Activated T-cell treated with anti-CD3 and anti-CD28 coated beads, Interleukin-2, amount 50 U/mL, for 48 hours (primary cell): ENCODE measurements at regions not wholly inside any gene's neighbourhood (a gene's known extent, or its start where the extent isn't known, plus 50 kb on each side); places are given as distances from the start of the nearest gene placed in this dataset.
A peak's percentile ranks its signal among the peaks of the same experiment; 100 is the strongest.

Experiments used
- DNase-seq, 2 experiments: peaks; one replicate each; pipeline ENCODE4 v3.0.0-alpha.2; 2020

DNA sequence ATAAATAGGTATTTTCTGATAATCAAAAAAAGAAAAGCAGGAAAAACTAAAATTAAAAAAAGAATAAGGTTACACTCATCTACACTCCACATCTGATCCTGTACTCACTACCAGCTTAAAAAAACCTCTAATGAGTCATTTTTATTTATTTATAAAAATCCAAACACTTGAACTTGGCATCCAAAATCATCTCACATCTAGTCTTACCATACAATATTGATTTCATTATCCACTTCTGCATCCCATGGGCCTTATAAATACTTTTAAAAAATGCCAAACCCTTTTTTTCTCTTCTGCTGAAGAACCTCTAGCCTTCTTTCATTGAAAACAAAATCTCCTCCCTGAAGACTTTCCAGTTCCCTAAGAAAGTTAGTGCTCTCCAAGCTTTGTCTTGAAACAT lies 109.7 kb downstream of the TMTC3 start:
- DNase-seq, result no peak

DNA sequence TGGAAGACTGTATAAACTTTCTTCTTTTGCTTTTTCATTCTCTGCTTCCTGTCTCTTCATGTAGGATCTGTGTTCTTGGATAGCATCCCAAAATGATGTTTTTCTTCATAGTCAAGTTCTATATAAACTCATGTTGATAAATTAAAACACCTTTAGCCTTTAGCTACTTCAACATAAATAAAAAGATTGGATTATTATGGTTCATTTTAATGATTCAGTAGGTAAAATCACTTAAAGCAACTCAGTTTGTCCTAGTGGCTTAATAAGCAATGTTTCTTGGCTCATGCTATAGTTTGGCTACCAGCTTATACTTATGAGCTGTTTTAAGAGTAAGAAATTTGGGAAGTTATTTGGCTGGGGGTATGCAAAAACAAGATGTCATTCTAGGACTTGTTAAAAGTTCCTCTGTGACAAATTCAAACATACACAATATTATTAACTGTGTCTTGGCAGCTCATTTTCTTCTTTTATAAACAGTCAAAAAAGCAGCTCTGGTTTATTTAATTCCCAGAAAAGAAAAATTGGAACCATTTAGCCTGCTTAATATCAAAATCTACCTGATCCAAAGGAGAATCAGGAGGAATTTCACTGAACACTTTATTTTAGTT lies 111.4 kb downstream of the TMTC3 start:
- no peak for DNase-seq

GRCh38 chr12:88255224-88255623 lies 113.1 kb downstream of the TMTC3 start:
- no peak for DNase-seq

- DNase-seq, result no peak
These were observed 113.7 kb downstream of the TMTC3 start for GRCh38 chr12:88255847-88256246.

DNA sequence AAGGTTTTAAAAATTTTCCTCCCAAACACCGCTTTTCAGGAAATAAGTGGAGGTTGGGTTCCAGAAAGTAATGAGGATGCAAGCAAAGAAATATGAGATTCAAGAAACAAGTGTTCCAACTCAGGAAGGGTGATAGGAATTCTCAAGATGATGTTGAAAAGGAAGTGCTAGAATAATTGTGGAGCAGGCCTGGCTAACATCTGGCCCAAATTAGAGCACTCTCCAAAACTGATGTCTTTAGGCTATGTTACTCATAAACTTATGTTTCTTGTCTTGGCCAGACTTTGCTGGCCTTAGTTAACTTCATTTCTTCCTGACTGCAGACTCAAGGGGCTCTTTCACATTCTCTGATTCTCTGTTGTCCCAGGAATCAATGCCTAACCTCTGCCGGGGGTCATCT lies 116.3 kb downstream of the TMTC3 start:
- no peak for DNase-seq

GRCh38 chr12:88266806-88267360 lies 124.8 kb downstream of the TMTC3 start:
- no peak for DNase-seq

DNA sequence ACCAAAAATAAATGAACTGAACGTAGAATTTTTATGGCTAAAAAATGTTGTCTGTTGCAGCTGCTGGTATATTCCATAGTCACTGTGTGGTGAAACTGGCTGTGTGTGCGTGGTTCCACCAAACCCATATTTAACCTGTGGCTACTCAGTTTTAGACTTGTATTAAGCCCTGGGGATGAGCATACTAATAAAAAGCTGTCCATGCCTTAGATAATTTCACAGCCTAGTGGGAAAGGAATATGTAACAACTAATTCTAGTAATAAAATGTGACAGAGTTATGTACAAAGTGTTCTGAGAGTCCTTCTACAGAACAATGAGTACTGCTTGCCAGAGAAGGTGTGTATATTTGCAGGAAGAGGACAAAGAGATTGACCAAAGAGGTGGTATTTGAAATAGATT lies 125.5 kb downstream of the TMTC3 start:
- DNase-seq, result no peak

DNA sequence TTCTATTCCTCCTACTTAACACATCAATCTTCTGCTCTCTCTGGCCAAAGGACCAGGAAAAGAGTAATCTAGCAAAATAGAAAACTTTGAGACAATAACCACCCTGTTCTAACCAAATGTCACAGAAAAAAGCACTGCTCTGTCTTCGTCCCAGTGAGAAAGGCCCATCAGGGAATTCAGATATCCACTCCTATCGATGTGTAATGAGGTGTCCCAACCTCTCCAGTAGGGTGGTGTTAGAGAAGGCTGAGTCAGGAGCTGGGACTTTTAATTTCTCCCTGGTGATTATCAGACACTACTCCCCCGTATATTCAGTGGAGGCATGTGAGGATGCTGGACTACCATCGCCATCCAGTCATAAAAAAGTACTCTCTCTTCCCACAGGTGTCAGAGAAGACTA lies 130.3 kb downstream of the TMTC3 start:
- no peak for DNase-seq

DNA sequence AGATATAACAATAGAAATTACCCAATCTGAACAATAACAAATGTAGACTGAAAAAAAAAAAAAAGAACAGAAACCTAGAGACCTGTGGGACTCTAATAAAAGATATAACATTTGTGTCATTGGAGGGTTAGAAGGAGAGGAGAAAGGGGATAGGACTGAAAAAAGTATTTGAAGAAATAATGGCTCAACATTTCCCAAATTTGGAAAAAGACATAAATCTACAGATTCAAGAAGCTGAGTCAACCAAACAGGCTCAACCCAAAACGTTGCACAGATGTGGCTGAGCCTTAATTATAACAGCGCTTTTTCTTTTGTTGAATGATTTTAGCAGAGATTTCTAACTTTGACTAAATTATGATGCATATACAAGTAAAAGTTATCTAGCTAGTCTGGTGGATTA lies 131.3 kb downstream of the TMTC3 start:
- no peak for DNase-seq

GRCh38 chr12:88273875-88274274 lies 131.8 kb downstream of the TMTC3 start:
- no peak for DNase-seq

- no peak for DNase-seq
These were observed 149.5 kb downstream of the TMTC3 start for GRCh38 chr12:88291498-88292131.

DNA sequence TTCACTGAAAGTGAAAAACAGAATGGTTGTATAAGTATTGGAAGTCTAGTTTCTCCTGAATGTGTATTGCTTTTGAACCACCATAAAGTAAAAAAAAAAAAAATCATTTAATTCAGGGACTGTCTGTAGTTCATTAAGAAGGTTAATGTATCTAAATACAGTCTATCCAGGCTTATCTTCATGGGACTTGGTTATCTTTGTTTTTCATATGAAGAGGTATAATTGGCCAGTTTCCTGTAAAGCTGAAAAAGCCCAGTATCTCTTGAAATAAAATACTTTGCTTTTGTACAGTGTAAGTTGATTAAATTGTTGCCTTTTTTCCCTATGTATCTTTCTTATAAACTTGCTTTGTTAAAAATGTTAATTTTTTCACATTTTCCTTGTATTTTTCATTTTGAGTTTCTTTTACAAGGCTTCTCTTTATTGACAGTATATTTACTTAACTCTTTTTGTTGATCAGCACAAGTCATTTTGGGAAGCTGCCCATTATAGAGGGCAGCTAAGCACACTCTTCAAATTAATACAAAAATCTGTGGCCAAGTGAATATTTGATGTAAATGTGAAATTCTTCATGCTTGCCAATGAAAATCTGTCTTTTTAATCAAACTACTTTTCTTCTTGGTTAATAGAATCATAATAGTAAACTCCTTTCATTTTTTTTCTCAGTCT lies 156.0 kb downstream of the TMTC3 start:
- DNase-seq, result no peak

DNA sequence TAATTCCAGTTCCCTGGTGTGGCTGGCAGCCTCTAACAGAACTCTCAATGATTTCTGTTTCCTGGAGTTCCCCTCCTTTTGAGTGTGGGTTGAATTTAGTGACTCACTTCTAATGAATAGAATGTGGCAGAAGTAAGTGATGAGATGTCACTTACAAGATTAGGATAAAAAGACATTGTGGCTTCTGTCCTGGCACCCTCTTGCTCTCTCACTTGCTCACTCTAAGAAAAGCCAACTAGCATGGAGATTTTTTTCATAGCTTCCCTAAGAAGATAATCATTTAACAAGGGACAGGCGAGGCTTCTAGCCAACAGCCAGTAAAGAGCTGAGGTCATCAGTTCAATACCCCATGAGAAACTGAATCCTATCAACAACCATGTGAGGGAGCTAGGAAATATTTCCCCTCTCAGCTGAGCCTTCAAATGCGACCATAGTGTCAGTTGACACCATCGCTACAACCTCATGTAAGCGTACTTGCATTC lies 156.7 kb downstream of the TMTC3 start:
- DNase-seq, result peak; percentile 24 to 32

DNA sequence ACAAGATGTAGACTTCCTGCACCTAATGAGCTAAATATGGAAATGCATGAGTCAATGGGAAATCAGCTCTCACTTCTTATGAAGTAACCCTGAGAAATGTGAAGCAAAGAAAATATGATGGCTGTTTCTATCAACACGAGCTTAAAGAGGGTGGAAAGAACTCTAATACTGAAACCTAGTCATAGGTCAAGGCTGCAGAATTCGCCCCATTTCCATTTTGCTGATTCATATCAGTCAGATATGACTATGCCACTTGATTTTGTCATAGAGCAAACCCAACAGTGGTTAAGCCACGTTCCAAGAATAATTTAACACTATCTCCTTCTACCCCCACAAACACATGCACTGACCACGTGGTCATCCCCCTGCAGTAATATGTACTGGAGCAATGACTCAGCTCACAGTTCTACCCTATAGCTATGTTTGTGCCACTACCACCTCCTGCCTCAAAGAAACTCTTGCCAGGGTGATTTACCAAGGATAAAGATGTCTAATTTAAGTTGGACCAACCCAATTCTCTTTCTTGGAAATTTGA lies 157.5 kb downstream of the TMTC3 start:
- DNase-seq, result peak; percentile 57 to 62

- DNase-seq, result no peak
These were observed 158.8 kb downstream of the TMTC3 start for GRCh38 chr12:88300931-88301330.

- no peak for DNase-seq
These were observed 161.2 kb downstream of the TMTC3 start for GRCh38 chr12:88303335-88303734.

- no peak for DNase-seq
These were observed 163.3 kb downstream of the TMTC3 start for GRCh38 chr12:88305254-88305890.

DNA sequence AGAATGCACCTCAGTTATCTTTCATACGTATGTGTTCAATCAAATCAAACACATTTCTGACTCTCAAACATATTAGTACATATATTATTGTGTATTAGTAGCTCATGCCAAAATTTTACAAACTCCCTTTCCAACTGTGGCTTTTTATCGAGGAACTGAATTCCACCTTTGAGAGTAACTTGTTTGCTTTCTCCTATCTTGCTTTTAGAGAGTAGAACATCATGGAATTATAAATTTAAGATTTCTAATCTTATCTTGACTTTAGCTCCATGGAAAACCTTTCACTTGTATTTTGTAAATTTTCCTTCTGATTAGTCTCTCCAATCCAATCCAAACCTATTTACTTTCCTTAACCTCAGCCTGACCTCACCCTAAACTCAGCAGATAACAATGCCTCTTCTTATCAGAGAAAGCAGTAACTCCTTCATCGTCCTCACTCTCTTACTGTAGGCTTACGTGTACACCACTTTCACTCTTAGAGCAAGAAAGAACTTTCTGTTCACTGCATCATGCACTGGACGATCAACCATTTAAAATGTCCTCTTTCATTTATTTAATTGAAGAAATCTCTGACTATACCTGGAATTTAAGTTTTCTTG lies 164.5 kb downstream of the TMTC3 start:
- DNase-seq, result no peak

DNA sequence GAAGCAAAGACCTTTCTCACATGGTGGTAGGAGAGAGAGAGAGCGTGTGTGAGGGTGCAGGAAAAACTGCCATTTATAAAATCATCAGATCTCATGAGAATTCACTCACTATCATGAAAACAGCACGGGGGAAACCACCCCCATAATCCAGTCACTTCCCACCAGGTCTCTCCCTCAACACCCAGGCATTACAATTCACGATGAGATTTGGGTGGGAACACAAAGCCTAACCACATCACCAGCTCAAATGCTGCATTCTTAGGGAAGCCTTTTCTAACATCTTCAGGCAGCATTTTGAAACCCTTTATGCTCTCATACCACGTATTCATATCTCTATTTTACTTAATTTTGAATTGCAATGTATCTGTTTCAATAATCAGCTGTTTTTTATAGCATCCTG lies 165.9 kb downstream of the TMTC3 start:
- DNase-seq, result no peak

GRCh38 chr12:88308825-88309224 lies 166.7 kb downstream of the TMTC3 start:
- DNase-seq, result no peak

- no peak for DNase-seq
These were observed 167.4 kb downstream of the TMTC3 start for GRCh38 chr12:88309546-88309945.

DNA sequence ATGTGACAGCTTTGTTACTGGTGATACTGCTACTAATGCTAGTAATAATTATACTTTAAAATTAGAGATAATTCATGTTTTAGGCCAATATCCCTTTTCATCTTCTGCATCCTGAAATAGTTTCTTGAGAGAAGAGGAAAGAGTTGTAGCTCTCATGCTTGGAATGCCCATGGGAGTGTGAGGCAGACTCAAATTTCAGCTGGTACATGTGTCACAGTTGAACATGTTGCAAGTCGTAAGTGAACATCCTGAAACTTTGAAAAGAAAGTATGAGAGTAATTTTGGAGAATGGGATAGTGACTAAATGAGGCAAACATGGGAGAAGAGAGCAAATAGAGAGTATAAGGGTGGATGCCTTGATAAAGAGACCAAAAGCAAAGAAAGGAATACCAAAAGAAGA lies 168.0 kb downstream of the TMTC3 start:
- DNase-seq, result no peak

DNA sequence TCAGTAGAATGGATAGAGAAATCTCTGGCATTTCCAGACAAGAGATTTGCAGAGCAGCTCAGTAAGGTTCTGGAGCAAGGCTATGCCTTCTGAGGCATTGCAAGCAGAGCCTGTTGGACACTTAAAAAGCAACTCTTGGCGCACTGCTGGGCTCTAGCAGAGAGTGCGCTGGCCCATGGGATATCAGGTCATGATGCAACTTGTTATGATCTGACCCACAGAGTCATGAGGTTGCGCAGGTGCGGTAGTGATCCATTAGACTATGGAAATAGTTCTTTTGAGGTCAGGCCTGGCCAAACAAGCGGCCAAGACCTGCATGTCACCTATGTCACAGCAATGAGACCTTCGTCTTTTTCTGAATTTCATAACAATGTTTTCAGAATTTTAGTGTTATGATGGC lies 168.6 kb downstream of the TMTC3 start:
- no peak for DNase-seq
